HCT116 (cell line): ENCODE measurements at regions not wholly inside any gene's neighbourhood (a gene's known extent, or its start where the extent isn't known, plus 50 kb on each side); places are given as distances from the start of the nearest gene placed in this dataset.

Source experiments
- ATAC-seq: fragments of 200-7000 bp; cut with Tn5 transposase; 2 replicates; pipeline ENCODE4 v1.9.1; 2020; ENCODE audit warnings: mild to moderate bottlenecking, moderate library complexity
- BruUV-seq: library from RNA; stranded (reverse); fragments of 400-500 nt; replicated peaks from 2 replicates; lab custom pipeline; 2021; lab: Mats Ljungman, UMichigan
- CTCF ChIA-PET: fragments of 300-600 bp; sonication (Branson Sonifier 250); formaldehyde crosslinking; loops from one replicate; lab custom pipeline; 2021; ENCODE audit warnings: antibody characterized with exemption; lab: Charles Lee
- POLR2A ChIA-PET: fragments of 300-600, 350-600 bp; sonication (Branson Sonifier 250); formaldehyde crosslinking; loops from one replicate; lab custom pipeline; 2021; ENCODE audit warnings: antibody characterized with exemption; lab: Charles Lee
- RAD21 ChIA-PET, 2 experiments: fragments of 300-600 bp; sonication (Branson Sonifier 250); formaldehyde crosslinking; loops; one replicate each; lab custom pipeline; 2023; ENCODE audit warnings: low total read pairs in 2 of 2; ENCODE audit not compliant: uncharacterized antibody in 2 of 2, unreplicated experiment in 2 of 2, low non-redundant PET in 1 of 2; lab: Charles Lee
- DNase-seq: peaks from one replicate; pipeline ENCODE4 v3.0.0-alpha.2; 2010; ENCODE audit warnings: low read depth, low spot score
- H2AFZ ChIP-seq: fragments of 200-600 bp; shearing (Covaris generic), sonication (generic); 2 replicates; pipeline ENCODE4 v1.6.1; 2017; ENCODE audit warnings: low read depth, mixed run types, mixed read lengths, antibody characterized with exemption, low read length; ENCODE audit not compliant: poor library complexity, severe bottlenecking
- H3K27ac ChIP-seq: 2 replicates; pipeline ENCODE4 v1.5.1; 2012; ENCODE audit warnings: low read depth, low read length
- H3K27me3 ChIP-seq: fragments of 200-600 bp; sonication (generic); 2 replicates; pipeline ENCODE4 v1.6.1; 2016; ENCODE audit warnings: mixed run types, low read length, mixed read lengths; ENCODE audit not compliant: insufficient read depth
- H3K36me3 ChIP-seq, 2 experiments: fragments of 200-500 bp in 1 of 2; fragments of 200-600 bp in 1 of 2; sonication (Bioruptor generic) in 1 of 2; sonication (generic) in 1 of 2; 2 replicates each; pipeline versions ENCODE4 v1.5.1 to v1.6.1; 2014 to 2016; ENCODE audit warnings: low read length in 2 of 2, inconsistent platforms in 1 of 2, mixed read lengths in 1 of 2, mixed run types in 1 of 2; ENCODE audit not compliant: insufficient read depth in 2 of 2, control insufficient read depth in 1 of 2
- H3K4me1 ChIP-seq, 2 experiments: fragments of 200-600 bp in 1 of 2; sonication (generic) in 1 of 2; 2 replicates each; pipeline versions ENCODE4 v1.5.1 to v1.6.1; 2012 to 2017; ENCODE audit warnings: low read length in 2 of 2, inconsistent platforms in 1 of 2, mild to moderate bottlenecking in 1 of 2, mixed read lengths in 1 of 2, mixed run types in 1 of 2, moderate library complexity in 1 of 2; ENCODE audit not compliant: insufficient read depth in 2 of 2, control insufficient read depth in 1 of 2
- H3K4me2 ChIP-seq: fragments of 200-600 bp; sonication (generic); 2 replicates; pipeline ENCODE4 v1.6.1; 2017; ENCODE audit warnings: mixed run types, low read length, mixed read lengths
- H3K4me3 ChIP-seq, 2 experiments: fragments of 200-600 bp in 1 of 2; sonication (generic) in 1 of 2; replicated peaks in 1 of 2; 2 replicates each; pipeline ENCODE4 v1.5.1; 2011 to 2016; ENCODE audit warnings: low read length in 2 of 2, control low read depth in 1 of 2, low read depth in 1 of 2, mild to moderate bottlenecking in 1 of 2, mixed read lengths in 1 of 2, mixed run types in 1 of 2
- H3K79me2 ChIP-seq: fragments of 200-600 bp; sonication (generic); 2 replicates; pipeline ENCODE4 v1.6.1; 2017; ENCODE audit warnings: mild to moderate bottlenecking, mixed run types, low read length, moderate library complexity, mixed read lengths; ENCODE audit not compliant: insufficient read depth
- H3K9ac ChIP-seq: fragments of 200-600 bp; sonication (generic); 2 replicates; pipeline ENCODE4 v1.6.1; 2016; ENCODE audit warnings: low read length, mixed read lengths
- H3K9me2 ChIP-seq: fragments of 200-600 bp; sonication (generic), shearing (Covaris generic); 2 replicates; pipeline ENCODE4 v1.6.1; 2017; ENCODE audit warnings: mixed run types, mild to moderate bottlenecking, moderate library complexity; ENCODE audit not compliant: insufficient read depth
- H3K9me3 ChIP-seq, 2 experiments: fragments of 200-500 bp in 1 of 2; fragments of 200-600 bp in 1 of 2; sonication (Bioruptor generic) in 1 of 2; sonication (generic) in 1 of 2; 2 replicates each; pipeline ENCODE4 v1.6.1; 2014 to 2017; ENCODE audit warnings: low read length in 2 of 2, mixed read lengths in 2 of 2, inconsistent platforms in 1 of 2, low read depth in 1 of 2, mild to moderate bottlenecking in 1 of 2, mixed run types in 1 of 2, moderate library complexity in 1 of 2; ENCODE audit not compliant: control insufficient read depth in 1 of 2, insufficient read depth in 1 of 2
- H4K20me1 ChIP-seq: fragments of 200-600 bp; sonication (generic), shearing (Covaris generic); 2 replicates; pipeline ENCODE4 v1.6.1; 2017; ENCODE audit warnings: mixed run types, mild to moderate bottlenecking, moderate library complexity; ENCODE audit not compliant: insufficient read depth
- CBX3 ChIP-seq: IDR thresholded peaks from 2 replicates; pipeline ENCODE4 v1.6.1; 2012; ENCODE audit warnings: low read depth
- EGR1 ChIP-seq: IDR thresholded peaks from 2 replicates; pipeline ENCODE4 v1.6.1; 2012; ENCODE audit warnings: low read depth
- ELF1 ChIP-seq: IDR thresholded peaks from 2 replicates; pipeline ENCODE4 v1.6.1; 2012; ENCODE audit warnings: low read depth, borderline replicate concordance
- JUND ChIP-seq: IDR thresholded peaks from 2 replicates; pipeline ENCODE4 v1.6.1; 2012
- RAD21 ChIP-seq: IDR thresholded peaks from 2 replicates; pipeline ENCODE4 v1.6.1; 2012; ENCODE audit warnings: low read depth, mild to moderate bottlenecking
- SIN3A ChIP-seq: IDR thresholded peaks from 2 replicates; pipeline ENCODE4 v1.6.1; 2012; ENCODE audit warnings: low read depth
- SRF ChIP-seq: IDR thresholded peaks from 2 replicates; pipeline ENCODE4 v1.6.1; 2012; ENCODE audit warnings: low read depth
- TCF7L2 ChIP-seq: IDR thresholded peaks from 2 replicates; pipeline ENCODE4 v1.7.0; 2011; ENCODE audit warnings: borderline replicate concordance, inconsistent platforms; ENCODE audit not compliant: insufficient read depth, insufficient read length; ENCODE audit errors: extremely low read depth
- ZFX ChIP-seq: fragments of 450-650 bp; IDR thresholded peaks from 2 replicates; pipeline ENCODE4 v1.6.1; 2017
- ZNF274 ChIP-seq: fragments of 200-500 bp; sonication (Bioruptor generic); IDR thresholded peaks from 2 replicates; pipeline ENCODE4 v1.6.1; 2014; ENCODE audit warnings: mild to moderate bottlenecking, low read depth, low read length, inconsistent platforms
- intact Hi-C: fragments of 100-400 bp; cut with micrococcal nuclease; formaldehyde crosslinking; loops from 2 replicates; pipeline ENCODE4 v1.10.0; 2022
- TF ChIP-seq, protein P1 (sequence below): IDR thresholded peaks from 2 replicates; pipeline ENCODE4 v1.6.1; 2012; ENCODE audit warnings: low read depth

DNA sequence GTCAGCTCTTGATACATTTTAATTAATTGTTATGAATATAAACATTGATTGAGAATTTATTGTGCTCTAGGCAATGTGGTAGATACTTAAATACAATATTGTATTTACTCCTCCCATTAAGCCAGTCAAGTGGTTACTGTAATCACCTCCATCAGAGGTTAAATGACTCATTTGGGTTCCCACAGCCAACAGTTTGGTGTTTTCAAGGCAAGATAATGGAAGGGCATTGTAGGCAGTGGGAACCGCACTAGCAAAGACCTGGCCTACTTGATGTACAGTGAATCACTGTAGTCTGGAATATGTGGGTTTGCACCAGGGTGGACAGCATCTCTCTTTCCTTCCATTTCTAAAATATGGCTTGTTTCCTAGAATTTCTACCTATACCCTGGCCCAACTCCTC, 127.4 kb downstream of the EDEM1 start (continued):
- TF ChIP-seq, protein P1, sequence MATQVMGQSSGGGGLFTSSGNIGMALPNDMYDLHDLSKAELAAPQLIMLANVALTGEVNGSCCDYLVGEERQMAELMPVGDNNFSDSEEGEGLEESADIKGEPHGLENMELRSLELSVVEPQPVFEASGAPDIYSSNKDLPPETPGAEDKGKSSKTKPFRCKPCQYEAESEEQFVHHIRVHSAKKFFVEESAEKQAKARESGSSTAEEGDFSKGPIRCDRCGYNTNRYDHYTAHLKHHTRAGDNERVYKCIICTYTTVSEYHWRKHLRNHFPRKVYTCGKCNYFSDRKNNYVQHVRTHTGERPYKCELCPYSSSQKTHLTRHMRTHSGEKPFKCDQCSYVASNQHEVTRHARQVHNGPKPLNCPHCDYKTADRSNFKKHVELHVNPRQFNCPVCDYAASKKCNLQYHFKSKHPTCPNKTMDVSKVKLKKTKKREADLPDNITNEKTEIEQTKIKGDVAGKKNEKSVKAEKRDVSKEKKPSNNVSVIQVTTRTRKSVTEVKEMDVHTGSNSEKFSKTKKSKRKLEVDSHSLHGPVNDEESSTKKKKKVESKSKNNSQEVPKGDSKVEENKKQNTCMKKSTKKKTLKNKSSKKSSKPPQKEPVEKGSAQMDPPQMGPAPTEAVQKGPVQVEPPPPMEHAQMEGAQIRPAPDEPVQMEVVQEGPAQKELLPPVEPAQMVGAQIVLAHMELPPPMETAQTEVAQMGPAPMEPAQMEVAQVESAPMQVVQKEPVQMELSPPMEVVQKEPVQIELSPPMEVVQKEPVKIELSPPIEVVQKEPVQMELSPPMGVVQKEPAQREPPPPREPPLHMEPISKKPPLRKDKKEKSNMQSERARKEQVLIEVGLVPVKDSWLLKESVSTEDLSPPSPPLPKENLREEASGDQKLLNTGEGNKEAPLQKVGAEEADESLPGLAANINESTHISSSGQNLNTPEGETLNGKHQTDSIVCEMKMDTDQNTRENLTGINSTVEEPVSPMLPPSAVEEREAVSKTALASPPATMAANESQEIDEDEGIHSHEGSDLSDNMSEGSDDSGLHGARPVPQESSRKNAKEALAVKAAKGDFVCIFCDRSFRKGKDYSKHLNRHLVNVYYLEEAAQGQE: no peak

DNA sequence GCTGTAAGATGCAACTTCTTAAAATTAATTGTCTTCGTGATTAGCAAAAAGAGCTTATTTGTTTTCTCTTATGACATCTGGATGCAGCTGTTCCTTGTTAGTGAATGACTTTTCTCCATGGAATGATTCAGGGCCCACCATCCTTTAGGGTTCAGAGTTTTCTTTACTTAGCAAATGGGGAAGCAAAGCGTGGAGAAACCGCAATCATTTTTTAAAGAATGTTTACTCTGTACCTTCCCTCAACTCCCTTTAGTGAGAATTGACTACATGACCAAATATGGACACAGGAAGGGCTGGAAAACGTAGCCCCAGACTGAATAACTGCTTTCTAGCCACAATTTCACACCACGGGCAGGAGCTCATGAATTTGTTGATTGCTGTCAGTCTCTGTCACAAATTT, 130.1 kb downstream of the EDEM1 start:
- no peaks in the 10 kb centered on the region for H3K9me3 ChIP-seq
- ChIA-PET POLR2A (no interaction called here), CTCF (no interaction called here), RAD21 (interaction anchor here in 1 of 2 experiments (0.6 kb wide), 1 partner anchor 1315 kb away, joined by 3 read pairs; no protein-coding TSS in a partner anchor)
- TF ChIP-seq ELF1: no peak
- no peak for TF ChIP-seq TCF7L2
- TF ChIP-seq ZFX: no peak
- no peak for TF ChIP-seq EGR1
- TF ChIP-seq SIN3A: no peak
- TF ChIP-seq SRF: no peak
- no peak for TF ChIP-seq JUND
- TF ChIP-seq ZNF274: no peak
- TF ChIP-seq CBX3: no peak
- TF ChIP-seq RAD21: no peak
- H4K20me1 ChIP-seq: no peaks in the 10 kb centered on the region
- H3K4me2 ChIP-seq: no peak overlapping the region
- H3K9me2 ChIP-seq: no peaks in the 10 kb centered on the region
- no peaks in the 10 kb centered on the region for H3K36me3 ChIP-seq
- ATAC-seq (no peak), DNase-seq (no peak)
- H3K27me3 ChIP-seq: no peaks in the 10 kb centered on the region
- H2AFZ ChIP-seq: no peak overlapping the region
- no TSS peak for BruUV-seq
- no peaks in the 10 kb centered on the region for H3K79me2 ChIP-seq
- H3K4me3 ChIP-seq: no peak overlapping the region
- no peak overlapping the region for H3K27ac ChIP-seq
- intact Hi-C loops: no loop called here
- no peaks in the 10 kb centered on the region for H3K4me1 ChIP-seq
- H3K9ac ChIP-seq: no peak overlapping the region
